Islet of Langerhans (tissue), 1 donor: ENCODE measurements at regions not wholly inside any gene's neighbourhood (a gene's known extent, or its start where the extent isn't known, plus 50 kb on each side); places are given as distances from the start of the nearest gene placed in this dataset.
"Not testable (repeated sequence)": the region's sequence is repeated elsewhere in the genome, so short reads cannot be mapped to it uniquely, and the experiment has no call there.

ENCODE experiments used
- FAIRE-seq: peaks from one replicate; lab custom pipeline; 2011; peaks lifted over from hg19 to GRCh38; lab: Jason Lieb, UNC

DNA sequence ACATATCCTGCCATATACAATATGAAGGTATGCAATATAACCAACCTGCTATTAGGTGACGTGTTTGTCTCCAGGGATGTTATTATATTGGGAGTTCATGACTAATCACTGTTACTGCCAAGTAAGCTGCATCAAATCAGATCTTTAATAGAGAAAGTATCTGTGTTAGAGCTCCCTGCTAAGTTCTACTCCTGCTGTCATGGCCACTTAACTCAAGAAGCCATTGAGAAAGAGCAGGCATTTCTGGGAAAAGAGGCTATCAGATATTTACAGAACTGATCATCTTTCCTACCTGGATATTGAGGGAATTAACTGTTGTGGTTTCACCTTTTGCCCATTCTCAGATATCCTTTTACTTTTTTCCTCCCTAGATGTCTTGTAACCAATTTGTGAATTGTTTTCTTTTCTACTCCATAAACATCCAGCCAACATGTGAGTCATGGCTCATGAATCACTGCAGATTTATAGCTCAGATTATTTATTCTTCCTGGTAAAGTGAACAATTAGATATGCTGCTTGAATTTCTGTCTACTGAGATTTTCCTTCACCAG lies 634.8 kb upstream of the FAM174A start:
- no peak for FAIRE-seq

DNA sequence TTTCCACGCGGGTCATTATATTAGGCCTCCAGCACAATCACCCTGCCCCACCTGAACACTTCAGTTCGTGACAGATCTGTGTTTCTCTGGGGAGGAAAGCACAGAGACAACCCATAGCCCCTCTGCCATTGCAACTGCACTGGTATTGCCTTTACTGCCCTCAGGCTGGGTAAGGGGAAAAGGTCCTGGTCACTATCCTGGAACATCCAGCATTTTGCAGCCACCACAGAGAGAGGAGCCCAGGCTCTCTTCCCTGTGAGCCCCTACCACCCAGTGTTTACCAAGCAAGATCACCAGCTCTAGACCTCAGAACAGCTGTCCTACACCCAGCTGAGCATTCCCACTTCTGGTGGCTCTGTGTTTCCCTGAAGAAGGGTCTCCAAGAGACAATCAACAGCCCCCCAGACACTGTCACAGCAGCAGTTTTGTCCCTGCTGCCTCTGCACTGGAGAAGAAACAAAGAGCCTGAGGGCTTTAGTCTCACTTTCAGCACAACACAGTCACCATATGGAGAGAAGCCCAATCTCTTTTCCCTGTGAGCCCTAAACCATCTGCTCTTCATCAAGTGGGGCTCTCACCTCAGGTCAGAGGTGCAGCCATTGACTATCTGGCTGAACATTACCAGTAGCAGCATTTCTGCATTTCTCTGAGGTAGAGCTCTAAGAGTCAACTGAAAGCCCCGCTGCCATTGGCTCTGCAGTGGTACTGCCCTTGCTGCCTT lies 655.2 kb upstream of the FAM174A start:
- FAIRE-seq = no peak

DNA sequence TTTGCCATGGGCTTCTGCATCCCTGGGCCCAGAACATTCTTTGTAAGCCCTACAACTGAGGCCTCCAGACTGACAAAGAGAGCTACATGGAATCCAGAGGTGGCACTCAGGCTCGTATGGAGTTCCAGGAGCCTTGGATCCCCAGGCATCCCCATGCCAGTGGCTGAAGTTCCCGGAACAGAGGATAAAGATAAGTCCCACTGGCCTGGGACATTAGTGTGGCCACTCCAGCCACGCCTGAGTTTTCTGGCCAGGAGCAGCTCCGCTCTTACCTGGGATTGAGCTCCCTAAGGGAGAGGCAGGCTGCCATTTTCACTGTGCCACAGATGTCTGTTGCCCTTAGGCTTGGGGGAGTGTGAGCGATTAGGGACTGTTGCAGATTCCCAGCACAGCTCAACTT lies 656.3 kb upstream of the FAM174A start:
- no peak for FAIRE-seq

DNA sequence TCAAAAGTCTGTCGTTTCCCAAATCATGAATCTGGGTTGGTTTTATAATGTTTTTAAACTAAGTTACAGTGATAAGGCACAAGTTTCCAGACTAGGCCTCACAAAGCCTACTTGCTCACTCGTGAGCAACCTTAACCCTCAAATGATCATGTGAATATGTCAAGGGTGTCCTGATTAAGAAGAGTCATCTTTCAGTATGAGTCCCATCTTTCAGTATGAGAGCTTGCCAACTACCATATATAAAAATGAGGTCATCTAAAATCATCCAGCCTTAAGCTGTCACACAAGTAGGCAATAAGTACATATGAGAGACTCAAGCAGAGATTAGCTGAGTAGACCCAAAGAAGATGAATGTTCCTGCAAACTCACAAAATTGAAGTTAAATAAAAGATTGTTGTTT lies 668.4 kb upstream of the FAM174A start:
- FAIRE-seq = no peak

DNA sequence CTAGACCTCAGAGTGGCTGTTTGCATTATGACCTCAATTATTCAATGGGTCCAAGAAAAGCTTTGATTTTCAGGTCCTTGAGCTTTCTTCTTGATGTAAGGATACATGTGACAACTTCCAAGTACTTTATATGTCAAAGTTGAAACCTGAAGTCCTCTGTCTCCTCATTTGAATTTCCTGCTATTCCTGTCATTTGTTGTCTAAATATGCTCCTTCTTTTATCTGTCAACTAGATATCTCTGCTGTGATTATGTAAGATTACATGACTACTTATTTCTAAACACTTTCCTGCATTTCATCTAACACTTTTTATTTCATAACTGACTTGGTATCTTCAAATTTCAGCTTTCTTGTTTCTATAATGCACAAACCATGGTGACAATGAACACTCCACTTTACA lies 670.0 kb upstream of the FAM174A start:
- no peak for FAIRE-seq

DNA sequence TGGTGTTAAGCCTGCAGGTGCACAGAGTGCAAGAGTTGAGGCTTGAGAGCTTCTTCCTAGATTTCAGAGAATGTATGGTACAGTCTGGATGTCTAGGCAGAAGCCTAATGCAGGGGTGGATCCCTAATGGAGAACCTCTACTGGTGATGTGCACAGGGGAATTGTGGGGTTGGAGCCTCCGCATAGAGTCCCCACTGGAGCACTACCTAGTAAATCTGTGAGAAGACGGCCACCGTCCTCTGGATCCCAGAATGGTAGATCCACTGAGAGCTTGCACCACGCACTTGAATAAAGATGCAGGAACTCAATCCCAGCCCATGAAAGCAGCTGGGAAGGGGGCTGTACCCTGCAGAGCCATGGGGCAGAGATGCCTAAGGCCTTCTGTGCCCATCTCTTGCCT lies 699.4 kb upstream of the FAM174A start:
- no peak for FAIRE-seq

DNA sequence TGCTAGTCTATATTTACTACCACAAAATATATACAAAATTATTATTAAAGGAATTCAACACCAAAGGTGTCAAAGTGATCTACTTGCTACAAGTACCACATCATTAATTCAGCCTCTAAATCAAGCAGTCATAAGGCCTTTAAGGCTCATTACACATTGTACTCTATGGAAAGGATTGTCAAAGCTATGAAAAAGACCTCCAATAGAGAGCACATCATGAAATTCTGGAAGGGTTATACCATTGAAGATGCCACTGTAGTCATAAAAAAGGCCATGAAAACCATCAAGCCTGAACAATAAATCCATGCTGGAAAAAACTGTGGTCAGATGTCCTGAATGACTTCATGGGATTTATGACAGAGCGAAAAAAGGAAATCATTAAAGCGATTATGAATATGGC lies 708.0 kb upstream of the FAM174A start:
- FAIRE-seq = no peak

DNA sequence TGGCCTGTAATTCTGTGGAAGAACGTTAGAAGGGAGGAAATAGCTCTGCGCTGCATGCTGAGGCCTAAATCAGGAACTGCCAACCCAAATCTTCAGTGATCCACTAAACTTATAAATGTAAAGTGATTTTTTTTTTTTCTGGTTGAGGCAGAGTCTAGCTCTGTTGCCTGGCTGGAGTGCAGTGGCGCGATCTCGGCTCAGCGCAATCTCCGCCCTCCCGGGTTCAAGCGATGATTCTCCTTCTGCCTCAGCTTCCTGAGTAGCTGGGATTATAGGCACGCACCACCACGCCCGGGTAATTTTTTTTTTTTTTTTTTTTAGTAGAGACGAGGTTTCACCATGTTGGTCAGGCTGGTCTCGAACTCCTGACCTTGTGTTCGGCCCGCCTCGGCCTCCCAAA lies 717.4 kb upstream of the FAM174A start:
- FAIRE-seq = no peak

DNA sequence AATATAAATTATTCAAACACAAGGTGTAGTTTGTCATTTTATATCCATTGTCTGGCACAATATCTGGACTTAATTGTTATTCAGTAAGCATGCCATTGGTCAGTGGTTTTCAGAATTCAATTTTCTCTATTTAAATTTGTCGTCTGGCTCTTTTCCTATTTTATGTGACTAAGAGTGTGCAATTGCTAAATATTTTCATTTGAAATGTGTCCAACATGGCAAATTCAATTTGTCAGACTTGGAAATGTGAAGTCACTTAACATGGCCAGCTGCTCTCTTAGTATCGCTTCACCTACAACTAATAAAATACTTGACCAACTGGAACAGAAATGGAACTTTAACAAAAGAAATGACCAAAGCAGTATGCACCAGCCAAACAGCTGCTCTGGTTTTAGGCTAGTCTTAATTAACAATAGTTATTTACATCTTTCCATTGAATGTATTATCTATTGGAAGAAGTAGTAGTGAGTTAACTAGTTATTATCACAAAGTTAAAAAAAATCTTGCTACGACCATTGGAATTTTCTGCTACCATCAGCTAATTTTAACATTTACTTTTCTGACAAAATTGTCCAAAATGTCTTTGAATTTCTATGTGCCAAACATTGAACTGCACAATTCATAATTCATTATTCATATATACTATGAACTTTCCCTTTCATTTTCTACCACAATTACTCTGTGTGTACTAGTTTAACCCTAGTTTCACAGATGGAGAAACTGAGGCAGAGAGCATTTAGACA lies 720.7 kb upstream of the FAM174A start:
- FAIRE-seq = no peak

DNA sequence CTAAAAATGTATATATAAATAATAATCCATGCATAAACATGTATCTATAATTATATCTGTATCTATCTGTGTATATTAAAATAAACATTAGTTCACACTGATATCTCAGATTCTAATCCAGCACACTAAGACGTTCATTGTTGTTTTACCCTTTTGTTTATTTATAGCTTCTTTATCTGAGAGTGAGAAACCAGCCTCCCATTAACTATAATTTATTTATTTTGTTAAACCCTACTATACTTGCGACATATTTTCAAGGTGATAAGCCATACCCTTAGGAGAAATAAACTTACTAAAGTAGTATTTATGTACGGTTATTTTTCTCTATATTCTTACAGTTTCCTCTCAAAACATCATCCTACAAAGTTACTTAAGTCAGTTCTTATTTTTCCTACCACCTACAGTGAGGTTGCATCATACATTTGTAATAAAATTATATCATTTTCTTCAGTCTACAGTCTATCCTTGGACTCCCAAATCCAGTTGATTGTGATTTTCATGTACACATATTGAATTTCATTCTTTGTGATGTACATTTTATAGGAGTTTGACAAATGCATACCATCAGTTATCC lies 726.4 kb upstream of the FAM174A start:
- FAIRE-seq = no peak

DNA sequence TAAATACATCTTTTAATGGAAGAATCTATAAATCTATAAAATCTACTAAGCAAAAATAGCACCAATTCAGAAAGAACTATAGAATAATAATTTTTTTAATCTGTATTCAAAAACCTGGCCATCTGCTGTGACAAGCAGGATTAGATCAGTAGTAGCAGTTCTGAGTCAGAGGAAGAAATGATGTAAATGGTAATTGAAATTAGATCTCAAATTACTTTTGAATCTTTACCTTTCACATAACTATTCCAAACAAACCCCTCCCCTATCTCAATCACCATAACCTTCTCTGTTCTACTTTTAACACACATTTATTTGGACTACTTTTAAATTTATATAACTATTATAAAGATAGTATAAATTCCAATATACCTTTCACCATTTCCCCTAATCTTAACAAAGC lies 727.8 kb upstream of the FAM174A start:
- FAIRE-seq = no peak

DNA sequence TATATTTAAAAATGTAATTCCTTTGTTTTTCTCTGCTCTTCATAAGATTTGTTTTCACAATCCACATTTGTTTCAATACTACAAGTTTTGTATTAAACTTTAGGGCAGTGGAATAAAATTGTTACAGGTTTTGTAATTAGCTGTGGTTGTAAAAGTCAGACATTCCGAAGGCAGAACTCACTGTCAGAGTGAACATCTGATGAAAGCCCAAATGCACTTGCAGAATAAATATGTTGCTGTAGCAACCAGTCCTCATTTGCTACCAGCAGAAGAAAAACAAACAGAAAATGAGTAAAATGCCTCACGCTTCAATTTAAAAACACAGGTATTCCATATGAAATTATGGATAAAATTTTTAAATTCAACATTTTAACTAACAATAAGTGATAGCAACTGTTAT lies 740.1 kb upstream of the FAM174A start:
- FAIRE-seq = peak; percentile 64

DNA sequence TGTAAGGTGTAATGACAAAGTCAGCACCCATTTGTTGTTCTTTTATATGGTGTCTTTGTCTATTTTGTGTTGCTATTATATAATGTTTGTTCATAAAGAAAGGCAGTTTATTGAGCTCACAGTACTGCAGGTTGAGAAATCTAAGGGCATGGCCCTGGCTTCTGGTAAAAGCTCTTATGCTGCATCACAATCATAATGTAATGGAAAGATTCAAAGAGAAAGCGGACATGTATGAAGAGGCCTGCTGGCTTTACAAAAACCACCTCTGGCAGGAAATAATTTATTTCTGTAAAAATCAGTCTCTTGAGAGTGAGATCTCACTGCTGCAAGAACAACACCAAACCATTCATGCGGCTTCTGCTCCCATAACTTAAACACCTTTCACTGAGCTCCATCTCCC lies 746.7 kb upstream of the FAM174A start:
- no peak for FAIRE-seq

DNA sequence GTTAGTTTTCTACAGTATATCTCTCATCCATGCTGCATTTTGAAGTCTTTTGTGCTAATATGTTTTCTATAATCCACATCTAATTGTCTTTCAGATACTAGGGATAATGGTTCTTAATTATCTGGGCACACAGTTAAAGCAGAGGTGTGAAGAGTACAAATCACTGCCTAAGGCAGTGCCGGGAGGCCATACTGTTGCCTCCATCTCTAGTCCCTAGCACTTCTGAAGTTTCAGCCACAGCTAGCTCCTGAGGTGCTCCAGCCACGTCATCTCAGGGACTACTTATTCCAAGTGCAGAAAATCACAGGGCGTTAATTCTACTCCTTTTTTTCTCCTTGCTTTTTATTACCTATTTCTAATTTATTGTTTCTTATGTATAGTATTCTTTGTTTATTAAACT lies 760.0 kb upstream of the FAM174A start:
- no peak for FAIRE-seq

DNA sequence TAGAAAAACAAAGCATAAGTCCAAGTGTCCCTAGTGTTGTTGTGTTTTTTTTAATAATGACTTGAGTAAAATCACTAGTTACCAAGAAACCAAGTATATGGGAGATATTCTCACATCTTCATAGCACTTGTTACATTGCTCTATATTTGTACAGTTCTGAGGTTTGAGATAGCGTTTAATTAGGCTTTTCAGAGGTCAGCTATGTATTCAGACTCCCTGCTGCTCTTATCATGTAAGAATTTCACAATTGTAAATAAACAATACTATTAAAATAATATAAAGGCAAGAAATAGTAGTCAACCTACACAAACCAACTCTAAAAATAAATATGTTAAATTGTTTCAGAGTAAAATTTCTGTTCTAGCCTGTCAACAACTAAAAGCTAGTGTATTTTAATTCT lies 761.9 kb upstream of the FAM174A start:
- no peak for FAIRE-seq

DNA sequence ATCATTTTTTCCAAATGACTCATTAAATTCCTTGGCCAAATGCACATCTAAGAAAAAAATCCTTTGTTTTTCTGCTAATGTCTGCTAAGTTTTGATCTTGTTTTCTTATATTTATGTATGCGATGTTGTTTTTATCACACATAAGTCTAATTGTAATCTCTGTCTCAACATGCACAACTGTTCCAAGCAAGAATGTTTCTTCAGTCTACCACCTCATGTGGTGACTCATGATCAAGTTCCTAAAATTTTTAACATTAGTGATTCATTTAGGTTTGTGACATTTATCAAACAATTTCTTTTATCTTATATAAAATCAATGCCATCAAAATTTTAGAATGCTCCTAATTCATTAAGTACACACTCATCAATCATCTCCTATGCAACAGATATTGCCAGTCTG lies 763.9 kb upstream of the FAM174A start:
- no peak for FAIRE-seq

DNA sequence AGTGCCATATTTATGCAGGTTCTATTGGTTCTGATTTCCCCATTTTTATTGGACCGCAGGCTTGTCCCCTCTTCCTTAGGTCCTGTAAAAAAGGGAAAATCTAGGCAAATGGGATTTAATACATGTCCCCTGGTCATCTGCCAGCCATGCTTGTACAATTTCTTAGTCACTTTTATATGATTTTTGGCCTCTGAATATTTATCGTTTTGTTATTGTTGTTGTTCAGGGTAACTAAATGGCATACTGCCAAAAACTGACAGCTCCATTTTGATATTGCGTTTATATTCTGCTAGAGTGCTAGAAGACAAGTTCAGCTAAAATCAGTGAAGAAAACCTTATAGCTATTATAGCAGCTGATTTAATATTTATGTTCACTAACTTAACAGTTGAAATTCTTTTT lies 770.2 kb upstream of the FAM174A start:
- no peak for FAIRE-seq

DNA sequence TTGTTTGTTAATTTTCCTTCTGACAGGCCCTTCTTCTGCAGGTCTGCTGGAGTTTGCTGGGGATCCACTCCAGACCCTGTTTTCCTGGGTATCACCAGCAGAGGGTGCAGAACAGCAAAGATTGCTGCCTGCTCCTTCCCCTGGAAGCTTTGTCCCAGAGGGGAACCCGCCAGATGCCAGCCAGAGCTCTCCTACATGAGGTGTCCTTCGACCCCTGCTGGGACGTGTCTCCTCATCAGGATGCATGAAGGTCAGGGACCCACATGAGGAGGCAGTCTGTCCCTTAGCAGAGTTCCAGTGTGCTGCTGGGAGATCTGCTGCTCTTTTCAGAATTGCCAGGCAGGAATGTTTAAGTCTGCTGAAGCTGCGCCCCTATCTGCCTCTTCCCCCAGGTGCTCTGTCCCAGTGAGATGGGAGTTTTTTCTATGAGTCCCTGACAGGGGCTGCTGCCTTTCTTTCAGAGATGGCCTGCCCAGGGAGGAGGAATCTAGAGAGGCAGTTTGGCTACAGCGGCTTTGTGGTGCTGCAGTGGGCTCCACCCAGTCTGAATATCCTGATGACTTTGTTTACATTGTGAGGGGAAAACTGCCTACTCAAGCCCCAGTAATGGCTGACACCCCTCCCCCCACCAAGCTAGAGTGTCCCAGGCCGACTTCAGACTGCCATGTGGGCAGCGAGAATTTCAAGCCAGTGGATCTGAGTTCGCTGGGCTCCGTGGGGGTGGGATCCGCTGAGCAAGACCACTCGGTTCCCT lies 772.0 kb upstream of the FAM174A start:
- FAIRE-seq = no peak

DNA sequence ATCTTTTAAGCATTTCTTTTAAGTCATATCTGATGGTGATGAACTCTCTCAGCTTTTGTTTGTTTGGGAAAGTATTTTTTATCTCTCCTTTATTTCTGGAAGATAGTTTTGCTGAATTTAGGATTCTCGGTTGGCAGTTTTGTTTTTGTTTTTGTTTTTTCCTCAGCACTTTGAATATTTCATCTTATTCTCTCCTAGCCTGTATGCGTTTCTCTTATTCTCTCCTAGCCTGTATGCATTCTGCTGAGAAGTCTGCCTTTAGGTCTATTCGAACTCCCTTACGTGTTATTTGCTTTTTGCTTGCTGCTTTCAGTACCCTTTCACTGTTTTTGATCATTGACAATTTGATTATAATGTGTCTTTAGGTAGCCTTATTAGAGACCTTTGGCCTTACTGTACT lies 787.8 kb upstream of the FAM174A start:
- no peak for FAIRE-seq

DNA sequence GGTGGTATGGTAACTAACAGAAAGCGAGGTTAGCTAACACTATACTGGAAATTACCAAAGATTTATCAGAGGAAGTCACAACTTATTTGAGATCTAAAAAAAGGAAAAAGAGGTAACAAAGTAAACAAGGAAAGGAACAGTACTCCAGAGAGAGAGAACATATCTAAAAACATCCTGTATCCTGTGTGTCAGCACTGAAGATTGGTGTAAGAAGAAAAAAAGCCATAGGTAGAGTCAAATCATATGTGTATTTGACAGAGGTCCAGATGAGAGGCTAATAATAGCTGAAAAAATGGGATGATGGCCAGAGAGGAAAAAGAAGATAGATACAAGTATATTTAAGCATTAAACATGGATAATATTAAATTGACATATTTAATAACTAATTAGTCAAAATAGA lies 802.0 kb upstream of the FAM174A start:
- not testable (repeated sequence) for FAIRE-seq

DNA sequence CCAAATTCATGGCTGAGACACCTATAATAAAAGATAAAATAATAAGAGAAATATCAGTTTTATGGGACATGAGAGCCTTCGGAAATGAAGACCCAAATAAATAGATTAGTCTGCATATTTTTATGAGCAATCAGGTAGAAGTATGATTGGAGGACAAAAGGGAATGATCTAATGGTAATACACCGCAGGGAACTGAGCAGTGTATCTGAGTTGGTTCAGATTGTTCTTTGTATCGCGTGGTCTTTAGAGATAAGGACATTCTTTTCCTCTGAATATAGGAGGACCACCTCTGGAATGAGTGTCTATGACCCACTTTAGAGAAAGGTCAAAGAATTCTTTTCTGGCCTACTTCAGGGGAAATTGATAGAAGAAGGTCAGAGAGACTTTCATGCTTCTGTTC lies 801.8 kb upstream of the CHD1 start:
- FAIRE-seq = not testable (repeated sequence)

DNA sequence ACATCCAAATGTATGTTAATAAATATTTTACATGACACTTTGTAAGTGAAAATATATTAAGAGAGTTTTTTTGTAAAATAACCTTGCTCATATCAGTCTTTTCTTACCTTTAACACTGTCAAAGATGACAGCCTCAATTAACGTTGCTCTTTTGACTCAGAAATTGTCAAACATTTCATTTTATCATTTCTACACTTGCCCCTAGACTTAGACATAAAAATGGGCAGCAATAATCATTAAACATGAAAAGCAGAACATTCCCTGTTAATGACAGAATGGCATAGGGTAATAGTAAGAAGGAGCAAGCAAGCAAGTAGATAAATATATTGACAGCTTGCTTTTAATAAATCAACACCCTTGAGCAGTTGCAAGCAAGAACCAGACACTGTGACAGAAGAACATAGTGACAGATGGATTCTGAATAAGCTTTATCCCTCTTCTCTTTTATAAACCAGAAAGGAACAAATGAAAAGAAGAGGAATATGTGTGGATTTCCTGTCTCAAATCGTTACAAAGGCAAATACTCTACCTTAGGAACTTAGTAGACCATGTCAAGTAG lies 796.0 kb upstream of the CHD1 start:
- FAIRE-seq = no peak
